ENCODE measurements at regions not wholly inside any gene's neighbourhood (a gene's known extent, or its start where the extent isn't known, plus 50 kb on each side); places are given as distances from the start of the nearest gene placed in this dataset.
A peak's percentile ranks its signal among the peaks of the same experiment; 100 is the strongest.

- H3K27ac ChIP-seq = no peak overlapping the region
- intact Hi-C loops (cut with DNase I) = no loop called here
- H3K36me3 ChIP-seq (replicated peaks in 1 of 2; ENCODE audit: insufficient read depth in 1 of 2, low read depth in 2 of 2) = no peaks in the 10 kb centered on the region
- DNase-seq (peak in 2 of 4 donors; percentile 39 to 49), ATAC-seq (peak; percentile 6)
- H3K4me1 ChIP-seq = peaks cover 14% of the 10 kb centered on the region
- no peaks in the 10 kb centered on the region for H3K27me3 ChIP-seq
- 74 to 86% methylated on average over 5 of the region's 5 CpGs for WGBS, 2 donors
- no peak overlapping the region for H3K4me3 ChIP-seq
- TF ChIP-seq, protein P1, sequence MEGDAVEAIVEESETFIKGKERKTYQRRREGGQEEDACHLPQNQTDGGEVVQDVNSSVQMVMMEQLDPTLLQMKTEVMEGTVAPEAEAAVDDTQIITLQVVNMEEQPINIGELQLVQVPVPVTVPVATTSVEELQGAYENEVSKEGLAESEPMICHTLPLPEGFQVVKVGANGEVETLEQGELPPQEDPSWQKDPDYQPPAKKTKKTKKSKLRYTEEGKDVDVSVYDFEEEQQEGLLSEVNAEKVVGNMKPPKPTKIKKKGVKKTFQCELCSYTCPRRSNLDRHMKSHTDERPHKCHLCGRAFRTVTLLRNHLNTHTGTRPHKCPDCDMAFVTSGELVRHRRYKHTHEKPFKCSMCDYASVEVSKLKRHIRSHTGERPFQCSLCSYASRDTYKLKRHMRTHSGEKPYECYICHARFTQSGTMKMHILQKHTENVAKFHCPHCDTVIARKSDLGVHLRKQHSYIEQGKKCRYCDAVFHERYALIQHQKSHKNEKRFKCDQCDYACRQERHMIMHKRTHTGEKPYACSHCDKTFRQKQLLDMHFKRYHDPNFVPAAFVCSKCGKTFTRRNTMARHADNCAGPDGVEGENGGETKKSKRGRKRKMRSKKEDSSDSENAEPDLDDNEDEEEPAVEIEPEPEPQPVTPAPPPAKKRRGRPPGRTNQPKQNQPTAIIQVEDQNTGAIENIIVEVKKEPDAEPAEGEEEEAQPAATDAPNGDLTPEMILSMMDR (IDR thresholded peaks at IDR 0.05) = no peak
- TF ChIP-seq POLR2A (IDR thresholded peaks at IDR 0.05) = no peak
- no peaks in the 10 kb centered on the region for H3K9me3 ChIP-seq
Measured at GRCh38 chr6:150666071-150666470, 66.4 kb downstream of the PLEKHG1 start.

GRCh38 chr6:150667359-150667758 is 67.7 kb downstream of the PLEKHG1 start:
- Histone ChIP-seq H3K4me1 (peaks cover 14% of the 10 kb centered on the region), H3K27ac (no peak overlapping the region), H3K36me3 (replicated peaks in 1 of 2; ENCODE audit: insufficient read depth in 1 of 2, low read depth in 2 of 2) (no peaks in the 10 kb centered on the region), H3K27me3 (no peaks in the 10 kb centered on the region), H3K9me3 (no peaks in the 10 kb centered on the region), H3K4me3 (no peak overlapping the region)
- intact Hi-C loops (cut with DNase I) = no loop called here
- ATAC-seq (no peak), DNase-seq (no peak)
- TF ChIP-seq, protein P1 (IDR thresholded peaks at IDR 0.05) = no peak
- WGBS, 2 donors = 70 to 77% methylated on average over 1 of the region's 1 CpG

- TF ChIP-seq, protein P1 (IDR thresholded peaks at IDR 0.05) = peak in 4 of 7 experiments; percentile 31 to 38 (median 34)
- no peak for TF ChIP-seq POLR2A (IDR thresholded peaks at IDR 0.05)
- DNase-seq (peak; percentile 90 to 93 (median 93)), ATAC-seq (peak; percentile 94)
- H3K4me3 ChIP-seq = no peak overlapping the region
- no peaks in the 10 kb centered on the region for H3K36me3 ChIP-seq (replicated peaks in 1 of 2; ENCODE audit: insufficient read depth in 1 of 2, low read depth in 2 of 2)
- intact Hi-C loops (cut with DNase I) = no loop called here
- peaks cover 14% of the 10 kb centered on the region for H3K4me1 ChIP-seq
- no peaks in the 10 kb centered on the region for H3K9me3 ChIP-seq
- 30 to 38% methylated on average over 8 of the region's 8 CpGs for WGBS, 2 donors
- H3K27ac ChIP-seq = peak overlapping the region in 2 of 4 donors; percentile 14 to 44
- H3K27me3 ChIP-seq = no peaks in the 10 kb centered on the region
Measured at GRCh38 chr6:150667977-150668716, 68.5 kb downstream of the PLEKHG1 start.

DNA sequence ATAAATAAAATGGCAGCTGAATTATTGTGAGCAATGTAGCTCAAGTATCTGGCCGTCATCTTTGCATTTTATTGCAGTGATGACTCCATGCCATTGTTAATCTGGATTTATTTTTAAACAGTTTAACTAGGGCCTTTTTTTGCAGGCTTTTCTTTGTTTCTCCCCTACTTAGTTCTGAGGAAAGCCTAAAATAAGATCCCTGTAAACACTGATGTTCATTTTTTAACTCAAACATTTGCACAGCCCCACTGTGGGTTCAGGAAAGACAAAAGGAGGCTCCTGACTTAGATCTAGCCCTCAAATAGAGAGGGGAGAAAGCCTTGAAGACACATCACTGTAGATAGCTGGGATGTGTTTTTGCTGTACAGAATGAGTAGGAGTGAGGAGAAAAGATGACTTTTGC is 69.2 kb downstream of the PLEKHG1 start:
- no peak for ATAC-seq
- no peaks in the 10 kb centered on the region for H3K27me3 ChIP-seq
- peak overlapping the region in 3 of 4 donors; percentile 23 to 48 (median 44) for H3K27ac ChIP-seq
- peaks cover 14% of the 10 kb centered on the region for H3K4me1 ChIP-seq
- H3K4me3 ChIP-seq = no peak overlapping the region
- no peak for DNase-seq
- 24 to 37% methylated on average over 1 of the region's 1 CpG for WGBS, 2 donors
- H3K9me3 ChIP-seq = no peaks in the 10 kb centered on the region
- TF ChIP-seq, protein P1 (IDR thresholded peaks at IDR 0.05) = no peak
- TF ChIP-seq POLR2A (IDR thresholded peaks at IDR 0.05) = no peak
- intact Hi-C loops (cut with DNase I) = no loop called here
- no peaks in the 10 kb centered on the region for H3K36me3 ChIP-seq (replicated peaks in 1 of 2; ENCODE audit: insufficient read depth in 1 of 2, low read depth in 2 of 2)

DNA sequence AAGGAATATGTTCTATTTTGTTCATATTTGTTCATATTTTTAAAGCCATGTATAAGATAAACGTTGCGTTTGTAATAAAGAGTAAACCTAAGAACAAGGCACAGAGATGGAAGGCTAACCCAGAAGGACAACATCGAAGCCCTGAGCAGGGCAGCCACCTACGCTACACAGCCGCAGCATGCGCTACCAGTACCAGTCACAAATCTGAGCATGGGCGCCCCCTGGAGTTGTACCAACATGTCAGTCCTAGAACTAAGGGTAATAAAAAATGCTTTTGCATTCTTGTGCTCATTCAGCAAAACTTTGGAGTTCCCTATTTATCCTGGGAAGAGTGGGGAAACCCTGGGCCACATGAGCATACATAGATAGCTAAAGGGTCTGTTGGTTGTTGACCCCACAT is 70.6 kb downstream of the PLEKHG1 start:
- no peak for TF ChIP-seq POLR2A (IDR thresholded peaks at IDR 0.05)
- TF ChIP-seq, protein P1 (IDR thresholded peaks at IDR 0.05) = no peak
- Histone ChIP-seq H3K36me3 (replicated peaks in 1 of 2; ENCODE audit: insufficient read depth in 1 of 2, low read depth in 2 of 2) (no peaks in the 10 kb centered on the region), H3K4me1 (peaks cover 14% of the 10 kb centered on the region), H3K27ac (no peak overlapping the region), H3K9me3 (no peaks in the 10 kb centered on the region), H3K27me3 (no peaks in the 10 kb centered on the region), H3K4me3 (no peak overlapping the region)
- intact Hi-C loops (cut with DNase I) = no loop called here
- DNase-seq (no peak), ATAC-seq (no peak)
- 84 to 89% methylated on average over 7 of the region's 7 CpGs for WGBS, 2 donors

Data from body of pancreas (tissue), 4 donors.